ENCODE measurements at regions not wholly inside any gene's neighbourhood (a gene's known extent, or its start where the extent isn't known, plus 50 kb on each side); places are given as distances from the start of the nearest gene placed in this dataset.

GRCh38 chr5:102040326-102040725 is 255.8 kb downstream of the SLCO4C1 start:
- H3K27ac ChIP-seq (ENCODE audit: low read depth, low read length) = no peak overlapping the region
- DNase-seq = no peak
- H3K4me3 Mint-ChIP-seq = no peak overlapping the region
- no peaks in the 10 kb centered on the region for H3K27me3 Mint-ChIP-seq
- no peaks in the 10 kb centered on the region for H3K36me3 ChIP-seq (ENCODE audit: insufficient read depth, low read length)
- H3K36me3 Mint-ChIP-seq = no peaks in the 10 kb centered on the region
- H3K4me3 ChIP-seq (ENCODE audit: low read length) = no peak overlapping the region
- H3K4me1 ChIP-seq (ENCODE audit: insufficient read depth, low read length) = no peaks in the 10 kb centered on the region
- no peaks in the 10 kb centered on the region for H3K4me1 Mint-ChIP-seq
- peaks cover 0 to 5% (median 0%) of the 10 kb centered on the region in 5 donors for H3K9me3 Mint-ChIP-seq
- H3K9me3 ChIP-seq (ENCODE audit: low read length) = no peaks in the 10 kb centered on the region
- ChIA-PET CTCF (no interaction called here), POLR2A (no interaction called here)
- no peak overlapping the region for H3K27ac Mint-ChIP-seq
- no peaks in the 10 kb centered on the region for H3K27me3 ChIP-seq (ENCODE audit: insufficient read depth, low read length, poor library complexity, severe bottlenecking)

DNA sequence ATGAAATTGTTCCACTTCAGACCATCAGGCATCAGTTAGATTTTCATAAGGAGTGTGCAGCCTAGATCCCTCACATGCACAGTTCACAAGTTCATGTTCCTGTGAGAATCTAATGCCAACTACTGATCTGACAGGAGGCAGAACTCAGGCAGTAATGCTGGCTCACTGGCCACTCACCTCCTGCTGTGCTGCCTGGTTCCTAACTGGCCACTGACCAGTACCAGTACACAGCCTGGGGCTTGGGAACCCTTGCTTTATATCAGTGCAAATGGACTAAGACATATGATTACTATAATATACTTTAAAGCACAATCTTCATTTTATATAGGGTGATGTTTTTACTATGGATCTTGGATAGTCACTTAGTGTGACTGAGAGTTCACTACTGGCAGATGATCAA is 259.2 kb downstream of the SLCO4C1 start:
- ChIA-PET POLR2A (no interaction called here), CTCF (no interaction called here)
- Histone ChIP-seq H3K4me1 (ENCODE audit: insufficient read depth, low read length) (no peaks in the 10 kb centered on the region), H3K27me3 (ENCODE audit: insufficient read depth, low read length, poor library complexity, severe bottlenecking) (no peaks in the 10 kb centered on the region), H3K4me3 (ENCODE audit: low read length) (no peak overlapping the region), H3K27ac (ENCODE audit: low read depth, low read length) (no peak overlapping the region), H3K9me3 (ENCODE audit: low read length) (no peaks in the 10 kb centered on the region), H3K36me3 (ENCODE audit: insufficient read depth, low read length) (no peaks in the 10 kb centered on the region)
- no peaks in the 10 kb centered on the region for H3K27me3 Mint-ChIP-seq
- no peaks in the 10 kb centered on the region for H3K36me3 Mint-ChIP-seq
- no peak for DNase-seq
- H3K4me1 Mint-ChIP-seq = no peaks in the 10 kb centered on the region
- H3K4me3 Mint-ChIP-seq = no peak overlapping the region
- no peak overlapping the region for H3K27ac Mint-ChIP-seq
- H3K9me3 Mint-ChIP-seq = no peaks in the 10 kb centered on the region

DNA sequence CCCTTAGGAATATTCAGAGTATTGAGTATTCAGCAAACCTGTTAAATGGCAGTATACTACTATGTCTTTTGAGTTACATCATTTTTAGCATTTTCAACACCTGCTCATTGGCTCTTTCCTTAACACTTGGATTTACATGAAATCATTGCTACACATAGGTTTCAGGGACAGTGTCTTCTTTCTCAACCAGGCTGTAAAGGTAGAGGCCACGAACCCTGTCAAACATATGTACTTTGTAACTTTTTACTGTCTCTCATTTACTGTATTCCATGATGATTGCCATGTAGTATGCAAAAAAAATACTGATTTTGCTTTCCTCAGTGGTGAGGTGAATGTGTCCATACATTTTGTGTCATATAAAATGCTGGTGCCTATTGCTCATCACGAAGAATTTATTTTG is 264.4 kb downstream of the SLCO4C1 start:
- no peaks in the 10 kb centered on the region for H3K4me1 Mint-ChIP-seq

DNA sequence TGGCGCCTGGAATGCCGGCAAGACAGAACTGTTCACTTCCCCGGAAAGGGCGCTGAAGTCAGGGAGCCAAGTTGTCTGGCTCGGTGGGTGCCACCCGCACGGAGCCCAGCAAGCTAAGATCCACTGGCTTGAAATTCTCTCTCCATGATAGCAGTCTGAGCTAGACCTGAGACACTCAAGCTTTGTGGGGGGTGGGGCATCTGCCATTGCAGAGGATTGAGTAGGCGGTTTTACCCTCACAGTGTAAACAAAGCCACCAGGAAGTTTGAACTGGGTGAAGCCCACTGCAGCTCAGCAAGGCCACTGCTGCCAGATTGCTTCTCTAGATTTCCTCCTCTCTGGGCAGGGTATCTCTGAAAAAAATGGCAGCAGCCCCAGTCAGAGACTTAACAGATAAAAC is 277.4 kb downstream of the SLCO4C1 start:
- Histone ChIP-seq H3K27me3 (ENCODE audit: insufficient read depth, low read length, poor library complexity, severe bottlenecking) (no peaks in the 10 kb centered on the region), H3K9me3 (ENCODE audit: low read length) (no peaks in the 10 kb centered on the region), H3K36me3 (ENCODE audit: insufficient read depth, low read length) (no peaks in the 10 kb centered on the region), H3K4me3 (ENCODE audit: low read length) (no peak overlapping the region), H3K27ac (ENCODE audit: low read depth, low read length) (no peak overlapping the region), H3K4me1 (ENCODE audit: insufficient read depth, low read length) (no peaks in the 10 kb centered on the region)
- H3K27me3 Mint-ChIP-seq = peaks cover 0 to 3% of the 10 kb centered on the region in 2 donors
- POLR2A ChIA-PET = no interaction called here
- no peaks in the 10 kb centered on the region for H3K4me1 Mint-ChIP-seq
- DNase-seq = no peak
- H3K9me3 Mint-ChIP-seq = peaks cover 0 to 5% (median 2%) of the 10 kb centered on the region in 5 donors
- H3K36me3 Mint-ChIP-seq = no peaks in the 10 kb centered on the region
- no peak overlapping the region for H3K4me3 Mint-ChIP-seq
- peak overlapping the region in 1 of 8 donors; percentile 12 for H3K27ac Mint-ChIP-seq
- CTCF ChIA-PET = no interaction called here

More for the DNA sequence above, 264.4 kb downstream of the SLCO4C1 start:
- no peak overlapping the region for H3K4me3 ChIP-seq (ENCODE audit: low read length)
- H3K4me1 ChIP-seq (ENCODE audit: insufficient read depth, low read length) = no peaks in the 10 kb centered on the region
- no peak overlapping the region for H3K27ac ChIP-seq (ENCODE audit: low read depth, low read length)
- H3K27ac Mint-ChIP-seq = no peak overlapping the region
- H3K4me3 Mint-ChIP-seq = no peak overlapping the region
- H3K27me3 Mint-ChIP-seq = no peaks in the 10 kb centered on the region
- no peaks in the 10 kb centered on the region for H3K27me3 ChIP-seq (ENCODE audit: insufficient read depth, low read length, poor library complexity, severe bottlenecking)
- ChIA-PET POLR2A (no interaction called here), CTCF (no interaction called here)
- peaks cover 0 to 4% (median 0%) of the 10 kb centered on the region in 5 donors for H3K9me3 Mint-ChIP-seq
- no peaks in the 10 kb centered on the region for H3K9me3 ChIP-seq (ENCODE audit: low read length)
- H3K36me3 ChIP-seq (ENCODE audit: insufficient read depth, low read length) = no peaks in the 10 kb centered on the region
- no peak for DNase-seq
- no peaks in the 10 kb centered on the region for H3K36me3 Mint-ChIP-seq

GRCh38 chr5:102018279-102018678 is 277.8 kb downstream of the SLCO4C1 start:
- Mint-ChIP-seq H3K36me3 (no peaks in the 10 kb centered on the region), H3K27me3 (peaks cover 0 to 3% of the 10 kb centered on the region in 2 donors), H3K27ac (peak overlapping the region in 1 of 8 donors; percentile 16), H3K9me3 (peaks cover 0 to 5% (median 2%) of the 10 kb centered on the region in 5 donors), H3K4me1 (no peaks in the 10 kb centered on the region), H3K4me3 (no peak overlapping the region)
- Histone ChIP-seq H3K27ac (ENCODE audit: low read depth, low read length) (no peak overlapping the region), H3K4me1 (ENCODE audit: insufficient read depth, low read length) (no peaks in the 10 kb centered on the region), H3K36me3 (ENCODE audit: insufficient read depth, low read length) (no peaks in the 10 kb centered on the region), H3K4me3 (ENCODE audit: low read length) (no peak overlapping the region), H3K27me3 (ENCODE audit: insufficient read depth, low read length, poor library complexity, severe bottlenecking) (no peaks in the 10 kb centered on the region), H3K9me3 (ENCODE audit: low read length) (no peaks in the 10 kb centered on the region)
- POLR2A ChIA-PET = no interaction called here
- CTCF ChIA-PET = no interaction called here
- no peak for DNase-seq

DNA sequence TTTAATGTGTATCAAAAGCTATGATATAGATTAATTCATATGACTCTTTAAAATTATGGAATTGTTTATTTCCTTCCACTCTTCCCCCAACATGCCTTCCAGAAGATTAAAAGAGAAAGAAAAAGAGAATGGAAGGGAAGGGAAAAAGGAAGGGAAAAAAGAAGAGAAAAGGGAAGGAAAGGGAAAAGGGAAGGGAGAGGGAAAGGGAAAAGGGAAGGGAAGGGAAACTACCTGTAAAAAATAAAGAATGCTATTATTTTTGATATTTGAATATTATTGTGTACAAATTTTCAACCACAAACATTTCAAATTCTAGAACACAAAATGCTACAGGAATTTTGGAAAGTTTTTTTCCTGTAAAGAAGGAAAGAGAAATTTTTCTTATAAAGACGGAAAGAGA is 281.7 kb downstream of the SLCO4C1 start:
- POLR2A ChIA-PET = no interaction called here
- no peaks in the 10 kb centered on the region for H3K36me3 ChIP-seq (ENCODE audit: insufficient read depth, low read length)
- Mint-ChIP-seq H3K36me3 (no peaks in the 10 kb centered on the region), H3K27ac (no peak overlapping the region), H3K27me3 (peaks cover 0 to 2% of the 10 kb centered on the region in 2 donors), H3K4me1 (no peaks in the 10 kb centered on the region), H3K9me3 (no peaks in the 10 kb centered on the region), H3K4me3 (no peak overlapping the region)
- no peak for DNase-seq
- H3K4me1 ChIP-seq (ENCODE audit: insufficient read depth, low read length) = no peaks in the 10 kb centered on the region
- CTCF ChIA-PET = no interaction called here
- H3K27ac ChIP-seq (ENCODE audit: low read depth, low read length) = no peak overlapping the region
- no peak overlapping the region for H3K4me3 ChIP-seq (ENCODE audit: low read length)
- H3K9me3 ChIP-seq (ENCODE audit: low read length) = no peaks in the 10 kb centered on the region
- H3K27me3 ChIP-seq (ENCODE audit: insufficient read depth, low read length, poor library complexity, severe bottlenecking) = no peaks in the 10 kb centered on the region

DNA sequence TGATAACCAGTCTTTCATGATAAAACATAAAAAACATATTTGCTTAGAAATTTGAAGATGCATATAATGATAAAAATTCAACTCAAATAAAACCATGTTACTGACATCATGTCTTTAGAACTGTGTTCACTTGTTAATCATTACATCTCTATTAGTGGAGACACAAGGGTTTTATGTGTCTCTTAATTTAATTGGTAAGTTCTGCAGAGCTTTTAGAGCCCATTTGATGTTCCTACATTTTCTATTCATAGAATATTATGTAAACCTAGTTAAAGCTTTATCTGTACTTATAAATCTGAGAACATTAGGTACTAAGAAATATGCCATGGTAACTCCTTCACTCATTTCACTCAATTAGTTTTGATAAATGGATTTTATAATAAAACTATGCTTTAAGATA is 285.4 kb downstream of the SLCO4C1 start:
- CTCF ChIA-PET = no interaction called here
- no peaks in the 10 kb centered on the region for H3K4me1 Mint-ChIP-seq
- H3K27ac ChIP-seq (ENCODE audit: low read depth, low read length) = no peak overlapping the region

DNA sequence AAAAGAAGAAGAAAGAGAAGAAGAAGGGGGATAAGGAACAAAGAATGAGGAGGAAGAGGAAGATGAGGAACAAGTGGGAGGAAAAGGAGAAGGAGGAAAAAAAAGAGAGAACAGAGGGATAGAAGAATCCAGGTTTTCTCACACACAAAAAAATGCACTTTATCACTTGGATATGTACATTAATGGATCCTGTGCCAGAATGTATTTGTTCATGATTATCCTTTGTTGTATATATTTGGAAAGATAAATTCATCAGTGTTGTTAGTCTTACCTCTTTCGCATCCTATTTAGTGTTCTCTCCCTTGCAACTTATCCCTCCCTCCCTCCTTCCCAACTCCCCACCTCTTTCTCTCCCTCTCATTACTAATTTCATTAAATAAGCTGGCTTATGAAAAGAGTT is 298.8 kb downstream of the SLCO4C1 start:
- H3K27me3 ChIP-seq (ENCODE audit: insufficient read depth, low read length, poor library complexity, severe bottlenecking) = no peaks in the 10 kb centered on the region
- H3K27ac ChIP-seq (ENCODE audit: low read depth, low read length) = no peak overlapping the region
- no peak overlapping the region for H3K4me3 Mint-ChIP-seq
- ChIA-PET POLR2A (no interaction called here), CTCF (interaction anchor here (1.5 kb wide), 1 partner anchor 7 kb away, joined by 3 read pairs; no protein-coding TSS in a partner anchor)
- H3K9me3 ChIP-seq (ENCODE audit: low read length) = no peaks in the 10 kb centered on the region
- no peak overlapping the region for H3K4me3 ChIP-seq (ENCODE audit: low read length)
- no peaks in the 10 kb centered on the region for H3K36me3 Mint-ChIP-seq
- H3K27me3 Mint-ChIP-seq = no peaks in the 10 kb centered on the region
- H3K36me3 ChIP-seq (ENCODE audit: insufficient read depth, low read length) = no peaks in the 10 kb centered on the region
- DNase-seq = no peak
- no peaks in the 10 kb centered on the region for H3K4me1 Mint-ChIP-seq
- no peaks in the 10 kb centered on the region for H3K4me1 ChIP-seq (ENCODE audit: insufficient read depth, low read length)
- H3K9me3 Mint-ChIP-seq = peaks cover 0 to 3% (median 0%) of the 10 kb centered on the region in 5 donors
- H3K27ac Mint-ChIP-seq = no peak overlapping the region

More for the DNA sequence above, 285.4 kb downstream of the SLCO4C1 start:
- no peak overlapping the region for H3K4me3 ChIP-seq (ENCODE audit: low read length)
- Mint-ChIP-seq H3K27me3 (no peaks in the 10 kb centered on the region), H3K36me3 (no peaks in the 10 kb centered on the region), H3K27ac (no peak overlapping the region), H3K4me3 (no peak overlapping the region), H3K9me3 (no peaks in the 10 kb centered on the region)
- no peaks in the 10 kb centered on the region for H3K9me3 ChIP-seq (ENCODE audit: low read length)
- no peak for DNase-seq
- no peaks in the 10 kb centered on the region for H3K27me3 ChIP-seq (ENCODE audit: insufficient read depth, low read length, poor library complexity, severe bottlenecking)
- POLR2A ChIA-PET = no interaction called here
- no peaks in the 10 kb centered on the region for H3K4me1 ChIP-seq (ENCODE audit: insufficient read depth, low read length)
- H3K36me3 ChIP-seq (ENCODE audit: insufficient read depth, low read length) = no peaks in the 10 kb centered on the region

DNA sequence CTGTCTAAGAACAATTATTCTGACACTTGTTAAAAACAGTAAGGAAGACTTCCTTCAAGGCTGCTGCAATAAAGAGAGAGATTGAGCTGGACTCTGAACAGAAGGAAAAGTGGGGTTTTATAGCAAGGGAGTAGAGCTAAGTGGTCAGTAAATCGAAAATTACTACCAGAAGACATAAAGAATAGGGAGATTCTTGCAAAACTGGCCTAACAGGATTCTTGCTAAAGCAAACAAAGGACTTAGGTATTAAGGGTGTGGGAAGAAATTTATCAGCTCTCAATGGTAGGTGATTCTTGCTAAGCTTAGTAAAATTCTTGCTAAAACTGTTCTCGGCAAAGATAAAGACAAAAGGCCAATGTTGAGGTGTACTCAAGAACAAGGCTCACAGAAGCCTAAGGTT is 300.5 kb downstream of the SLCO4C1 start:
- H3K27me3 Mint-ChIP-seq = no peaks in the 10 kb centered on the region
- ChIA-PET POLR2A (no interaction called here), CTCF (no interaction called here)
- DNase-seq = no peak
- Histone ChIP-seq H3K27me3 (ENCODE audit: insufficient read depth, low read length, poor library complexity, severe bottlenecking) (no peaks in the 10 kb centered on the region), H3K9me3 (ENCODE audit: low read length) (no peaks in the 10 kb centered on the region), H3K4me3 (ENCODE audit: low read length) (no peak overlapping the region), H3K4me1 (ENCODE audit: insufficient read depth, low read length) (no peaks in the 10 kb centered on the region), H3K27ac (ENCODE audit: low read depth, low read length) (no peak overlapping the region), H3K36me3 (ENCODE audit: insufficient read depth, low read length) (no peaks in the 10 kb centered on the region)
- no peaks in the 10 kb centered on the region for H3K4me1 Mint-ChIP-seq
- H3K4me3 Mint-ChIP-seq = no peak overlapping the region
- peaks cover 0 to 3% (median 0%) of the 10 kb centered on the region in 5 donors for H3K9me3 Mint-ChIP-seq
- H3K27ac Mint-ChIP-seq = no peak overlapping the region
- no peaks in the 10 kb centered on the region for H3K36me3 Mint-ChIP-seq

Measured in CD8-positive, alpha-beta memory T cell (primary cell).